ENCODE measurements at regions not wholly inside any gene's neighbourhood (a gene's known extent, or its start where the extent isn't known, plus 50 kb on each side); places are given as distances from the start of the nearest gene placed in this dataset.

DNA sequence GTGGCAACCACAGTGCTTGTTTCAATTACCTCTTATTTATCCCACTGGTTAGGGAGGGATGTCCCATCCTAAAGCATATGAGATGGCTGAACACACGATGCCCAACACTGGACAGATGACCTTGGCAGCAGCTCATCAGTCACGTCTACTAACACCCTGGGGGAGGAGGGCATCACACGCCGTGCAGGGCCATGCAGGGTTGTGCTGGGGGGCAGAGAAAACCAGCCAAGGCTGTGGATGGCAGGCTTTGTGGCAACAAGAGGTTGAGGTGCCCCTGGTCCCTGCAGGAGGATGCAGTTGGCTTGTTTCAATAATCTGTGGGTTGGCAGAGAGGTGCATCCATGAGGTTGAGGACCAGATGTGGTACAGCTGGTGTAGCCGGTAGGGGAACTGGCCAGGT lies 293.7 kb upstream of the SULF2 start:
- H3K4me3 ChIP-seq = no peak overlapping the region
- H3K27ac ChIP-seq = no peak overlapping the region
- DNase-seq (ENCODE audit: low spot score) = no peak
- TF ChIP-seq, protein P1, sequence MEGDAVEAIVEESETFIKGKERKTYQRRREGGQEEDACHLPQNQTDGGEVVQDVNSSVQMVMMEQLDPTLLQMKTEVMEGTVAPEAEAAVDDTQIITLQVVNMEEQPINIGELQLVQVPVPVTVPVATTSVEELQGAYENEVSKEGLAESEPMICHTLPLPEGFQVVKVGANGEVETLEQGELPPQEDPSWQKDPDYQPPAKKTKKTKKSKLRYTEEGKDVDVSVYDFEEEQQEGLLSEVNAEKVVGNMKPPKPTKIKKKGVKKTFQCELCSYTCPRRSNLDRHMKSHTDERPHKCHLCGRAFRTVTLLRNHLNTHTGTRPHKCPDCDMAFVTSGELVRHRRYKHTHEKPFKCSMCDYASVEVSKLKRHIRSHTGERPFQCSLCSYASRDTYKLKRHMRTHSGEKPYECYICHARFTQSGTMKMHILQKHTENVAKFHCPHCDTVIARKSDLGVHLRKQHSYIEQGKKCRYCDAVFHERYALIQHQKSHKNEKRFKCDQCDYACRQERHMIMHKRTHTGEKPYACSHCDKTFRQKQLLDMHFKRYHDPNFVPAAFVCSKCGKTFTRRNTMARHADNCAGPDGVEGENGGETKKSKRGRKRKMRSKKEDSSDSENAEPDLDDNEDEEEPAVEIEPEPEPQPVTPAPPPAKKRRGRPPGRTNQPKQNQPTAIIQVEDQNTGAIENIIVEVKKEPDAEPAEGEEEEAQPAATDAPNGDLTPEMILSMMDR (IDR thresholded peaks at IDR 0.05) = no peak

DNA sequence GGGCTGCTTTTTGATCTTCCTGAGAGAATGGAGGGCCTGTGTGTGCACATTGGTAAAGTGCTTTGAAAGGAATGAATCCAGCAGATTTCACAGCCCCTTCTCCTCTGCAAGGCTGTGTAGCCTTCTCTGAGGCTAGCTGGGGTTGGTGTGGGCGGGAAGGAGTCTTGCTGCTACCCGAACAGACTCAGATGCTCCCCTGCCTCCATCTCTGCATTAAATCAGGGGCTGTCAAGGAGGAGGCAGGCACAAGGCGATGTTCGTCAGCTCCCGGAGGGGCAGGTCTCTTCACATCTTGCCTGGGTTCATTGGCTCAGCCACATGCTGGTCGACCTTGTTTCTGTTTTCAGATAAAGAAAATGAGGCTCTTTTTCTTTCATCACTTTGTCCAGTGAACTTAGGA lies 291.5 kb upstream of the SULF2 start:
- no peak for DNase-seq (ENCODE audit: low spot score)
- H3K27ac ChIP-seq = no peak overlapping the region
- no peak overlapping the region for H3K4me3 ChIP-seq
- TF ChIP-seq, protein P1 (IDR thresholded peaks at IDR 0.05) = no peak

DNA sequence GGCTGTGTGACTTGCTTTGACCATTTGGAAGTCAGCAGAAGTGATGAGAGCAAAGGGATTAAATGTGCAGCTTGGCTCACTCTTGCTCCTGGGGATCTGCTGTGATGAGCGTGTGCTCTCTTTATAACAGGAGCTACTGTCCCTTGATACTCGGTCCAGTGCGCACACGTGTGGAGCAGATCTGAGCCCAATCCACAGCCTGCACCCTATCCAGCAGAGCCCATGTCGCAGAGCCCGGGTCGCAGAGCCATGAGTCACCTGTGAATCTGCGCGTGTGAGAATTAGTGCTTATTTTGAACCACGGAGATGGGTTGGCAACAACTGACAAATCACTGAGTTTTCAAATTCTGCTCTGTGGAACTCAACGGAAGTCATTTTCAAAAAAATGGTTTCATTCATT lies 291.0 kb upstream of the SULF2 start:
- Histone ChIP-seq H3K4me3 (no peak overlapping the region), H3K27ac (no peak overlapping the region)
- TF ChIP-seq, protein P1 (IDR thresholded peaks at IDR 0.05) = no peak
- no peak for DNase-seq (ENCODE audit: low spot score)

DNA sequence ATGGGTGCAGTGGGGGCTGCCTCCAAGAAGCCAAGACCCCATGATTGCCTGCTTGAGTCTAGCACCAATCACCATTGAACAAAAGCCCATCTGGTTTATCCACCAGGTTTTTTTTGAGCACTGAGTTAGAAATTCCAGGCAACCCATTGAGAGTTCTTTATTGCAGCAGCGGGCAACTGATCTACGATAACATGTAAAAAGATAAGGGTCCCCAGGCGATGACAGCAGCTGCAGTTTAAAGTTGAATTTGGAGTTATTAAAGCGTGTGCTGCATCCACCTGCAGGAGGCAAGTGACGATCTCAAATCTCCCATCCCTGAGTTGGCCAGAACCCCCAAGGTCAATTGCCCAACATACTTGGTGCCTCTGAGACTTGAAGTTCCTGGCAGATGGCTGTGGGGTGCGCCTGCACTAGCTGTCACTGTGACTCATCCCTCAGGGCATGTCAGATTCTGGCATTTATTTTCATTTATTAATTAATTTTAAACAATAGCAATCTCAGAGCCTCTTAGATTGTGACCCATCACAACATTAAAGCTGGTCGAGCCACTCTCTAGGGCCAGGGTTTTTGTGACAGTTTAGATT lies 290.4 kb upstream of the SULF2 start:
- no peak overlapping the region for H3K27ac ChIP-seq
- TF ChIP-seq, protein P1 (IDR thresholded peaks at IDR 0.05) = no peak
- no peak for DNase-seq (ENCODE audit: low spot score)
- no peak overlapping the region for H3K4me3 ChIP-seq

DNA sequence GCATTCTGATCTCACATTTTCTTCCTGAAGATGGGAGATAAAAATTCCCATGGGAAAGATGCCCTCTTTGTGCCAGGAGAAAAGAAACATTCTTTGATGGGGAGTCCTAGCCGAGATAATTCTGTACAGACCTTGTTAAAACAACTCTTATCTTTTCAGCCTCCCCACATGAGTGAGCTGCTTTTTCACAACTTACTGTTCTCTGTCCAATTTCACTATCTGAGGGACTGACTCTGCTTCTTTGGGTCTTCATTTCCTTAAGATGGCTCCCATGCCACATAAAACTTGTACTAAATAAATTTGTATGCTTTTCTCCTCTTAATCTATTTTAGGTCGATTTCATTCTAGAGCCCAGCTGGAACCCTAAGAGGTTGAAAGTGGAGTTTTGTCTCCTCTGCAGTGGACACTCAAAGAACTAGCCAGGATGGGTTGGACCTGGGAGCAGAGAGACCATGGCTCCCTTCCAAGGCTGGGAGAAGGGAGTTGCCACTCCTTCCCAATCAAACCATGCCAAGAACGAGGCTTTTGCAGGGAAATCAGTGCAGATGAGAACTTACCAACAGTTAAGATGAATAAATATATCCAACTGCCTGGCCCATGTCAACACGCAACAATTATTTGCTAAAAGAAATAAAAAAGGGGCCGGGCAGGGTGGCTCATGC lies 285.8 kb upstream of the SULF2 start:
- no peak for DNase-seq (ENCODE audit: low spot score)
- H3K4me3 ChIP-seq = no peak overlapping the region
- TF ChIP-seq, protein P1 (IDR thresholded peaks at IDR 0.05) = no peak
- no peak overlapping the region for H3K27ac ChIP-seq

DNA sequence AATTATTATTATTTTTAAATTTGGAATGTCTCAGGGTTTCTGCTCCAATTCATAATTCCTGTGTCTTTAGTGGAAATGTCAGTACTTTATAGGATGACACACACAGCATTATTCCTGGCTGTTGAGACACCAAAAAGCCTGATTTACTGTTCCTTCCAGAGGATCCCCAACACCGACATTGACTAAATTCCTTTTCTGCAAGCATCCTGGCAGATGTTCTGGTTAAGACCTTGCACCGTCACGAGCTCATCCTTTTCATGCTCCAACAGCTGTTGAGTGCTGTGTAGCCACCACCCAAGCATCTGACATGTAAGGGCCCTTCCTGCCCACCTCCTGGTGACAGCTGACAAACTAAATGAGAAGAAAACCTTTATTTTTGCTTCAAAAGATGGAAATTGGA lies 284.3 kb upstream of the SULF2 start:
- TF ChIP-seq, protein P1 (IDR thresholded peaks at IDR 0.05) = no peak
- Histone ChIP-seq H3K4me3 (no peak overlapping the region), H3K27ac (no peak overlapping the region)
- DNase-seq (ENCODE audit: low spot score) = no peak

DNA sequence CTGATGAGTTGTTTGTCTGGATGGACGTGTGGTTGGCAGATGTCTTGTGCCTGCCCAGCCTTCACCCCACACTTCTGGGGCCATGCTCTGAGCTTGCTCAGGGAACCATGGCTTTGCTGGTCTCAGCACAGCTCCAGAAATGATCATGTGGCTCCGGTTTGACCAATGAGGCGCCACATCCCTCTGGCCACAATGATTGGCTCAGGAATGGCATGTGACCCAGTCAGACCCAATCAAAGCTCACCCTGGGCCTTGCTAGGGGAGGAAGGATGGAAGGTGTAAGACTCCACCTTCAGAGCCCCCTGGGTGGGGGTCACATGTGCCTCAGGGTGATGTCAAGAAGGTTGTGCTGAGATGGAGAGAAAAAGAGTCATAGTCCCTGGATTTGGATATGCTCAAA lies 281.6 kb upstream of the SULF2 start:
- TF ChIP-seq, protein P1 (IDR thresholded peaks at IDR 0.05) = no peak
- Histone ChIP-seq H3K4me3 (no peak overlapping the region), H3K27ac (no peak overlapping the region)
- DNase-seq (ENCODE audit: low spot score) = no peak
